CD4-positive, alpha-beta memory T cell (primary cell): ENCODE measurements at regions not wholly inside any gene's neighbourhood (a gene's known extent, or its start where the extent isn't known, plus 50 kb on each side); places are given as distances from the start of the nearest gene placed in this dataset.

Source experiments
- CTCF ChIA-PET: fragments of 350-600 bp; sonication (Branson Sonifier 250); formaldehyde crosslinking; loops from one replicate; lab custom pipeline; 2021; ENCODE audit warnings: inconsistent platforms; ENCODE audit not compliant: partially characterized antibody; lab: Charles Lee
- POLR2A ChIA-PET: fragments of 350-600 bp; sonication (Branson Sonifier 250); formaldehyde crosslinking; loops from one replicate; lab custom pipeline; 2021; ENCODE audit not compliant: partially characterized antibody; lab: Charles Lee
- DNase-seq, 5 donors: peaks; one replicate each; pipeline versions ENCODE4 v3.0.0 to v3.0.0-alpha.2; 2020 to 2022; ENCODE audit warnings: mixed read lengths in 1 of 5
- H3K27ac ChIP-seq: one replicate; pipeline ENCODE4 v1.7.0; 2013; ENCODE audit warnings: low read depth, low read length
- H3K27me3 ChIP-seq: 2 replicates; pipeline ENCODE4 v1.7.0; 2013; ENCODE audit warnings: mild to moderate bottlenecking, low read length, moderate library complexity; ENCODE audit not compliant: insufficient read depth
- H3K36me3 ChIP-seq: 2 replicates; pipeline ENCODE4 v1.7.0; 2013; ENCODE audit warnings: mild to moderate bottlenecking, low read length, moderate library complexity; ENCODE audit not compliant: insufficient read depth
- H3K4me1 ChIP-seq: 2 replicates; pipeline ENCODE4 v1.7.0; 2013; ENCODE audit warnings: mild to moderate bottlenecking, low read length, moderate library complexity; ENCODE audit not compliant: insufficient read depth
- H3K4me3 ChIP-seq, 2 donors: one replicate each; pipeline ENCODE4 v1.7.0; 2013; ENCODE audit warnings: low read length in 2 of 2, mild to moderate bottlenecking in 1 of 2
- H3K9me3 ChIP-seq, 2 donors: one replicate each; pipeline ENCODE4 v1.7.0; 2013; ENCODE audit warnings: low read length in 2 of 2, control low read depth in 1 of 2; ENCODE audit not compliant: control insufficient read depth in 1 of 2
- H3K27ac Mint-ChIP-seq, 7 donors: one replicate each; pipeline ENCODE4 v1.8.0; 2020 to 2021; ENCODE audit warnings: mixed read lengths in 7 of 7, mild to moderate bottlenecking in 6 of 7, inconsistent platforms in 3 of 7, moderate library complexity in 3 of 7
- H3K27me3 Mint-ChIP-seq, 2 donors: one replicate each; pipeline ENCODE4 v1.8.0; 2020 to 2021; ENCODE audit warnings: mixed read lengths in 2 of 2
- H3K36me3 Mint-ChIP-seq, 2 donors: one replicate each; pipeline ENCODE4 v1.8.0; 2020 to 2021; ENCODE audit warnings: mixed read lengths in 2 of 2, inconsistent platforms in 1 of 2, mild to moderate bottlenecking in 1 of 2
- H3K4me1 Mint-ChIP-seq, 4 donors: one replicate each; pipeline ENCODE4 v1.8.0; 2020 to 2021; ENCODE audit warnings: mixed read lengths in 4 of 4, mild to moderate bottlenecking in 1 of 4
- H3K4me3 Mint-ChIP-seq, 8 donors: one replicate each; pipeline ENCODE4 v1.8.0; 2020 to 2021; ENCODE audit warnings: mixed read lengths in 8 of 8, mild to moderate bottlenecking in 7 of 8, moderate library complexity in 6 of 8, inconsistent platforms in 3 of 8
- H3K9me3 Mint-ChIP-seq, 8 donors: one replicate each; pipeline ENCODE4 v1.8.0; 2020 to 2021; ENCODE audit warnings: mixed read lengths in 8 of 8, mild to moderate bottlenecking in 5 of 8, inconsistent platforms in 3 of 8, moderate library complexity in 1 of 8
- intact Hi-C: fragments of 100-400 bp; cut with micrococcal nuclease; formaldehyde crosslinking; loops from one replicate; pipeline ENCODE4 v1.15.1; 2023

- no peak overlapping the region for H3K4me3 ChIP-seq
- no peaks in the 10 kb centered on the region for H3K36me3 Mint-ChIP-seq
- H3K27ac ChIP-seq = no peak overlapping the region
- H3K27me3 Mint-ChIP-seq = peaks cover 7 to 13% of the 10 kb centered on the region in 2 donors
- no peaks in the 10 kb centered on the region for H3K4me1 Mint-ChIP-seq
- H3K9me3 Mint-ChIP-seq = peaks cover 0 to 7% (median 0%) of the 10 kb centered on the region in 8 donors
- no peak overlapping the region for H3K4me3 Mint-ChIP-seq
- H3K9me3 ChIP-seq = no peaks in the 10 kb centered on the region
- POLR2A ChIA-PET = no interaction called here
- H3K27me3 ChIP-seq = no peaks in the 10 kb centered on the region
- H3K36me3 ChIP-seq = no peaks in the 10 kb centered on the region
- intact Hi-C loops = no loop called here
- CTCF ChIA-PET = no interaction called here
- no peaks in the 10 kb centered on the region for H3K4me1 ChIP-seq
- H3K27ac Mint-ChIP-seq = no peak overlapping the region
- no peak for DNase-seq
Observed at GRCh38 chr5:130974021-130974683, 190.9 kb downstream of the HINT1 start.

- Mint-ChIP-seq H3K4me3 (no peak overlapping the region), H3K27me3 (no peaks in the 10 kb centered on the region), H3K27ac (no peak overlapping the region), H3K36me3 (no peaks in the 10 kb centered on the region), H3K4me1 (no peaks in the 10 kb centered on the region), H3K9me3 (peaks cover 0 to 12% (median 6%) of the 10 kb centered on the region in 8 donors)
- Histone ChIP-seq H3K4me3 (no peak overlapping the region), H3K4me1 (no peaks in the 10 kb centered on the region), H3K27ac (no peak overlapping the region), H3K9me3 (no peaks in the 10 kb centered on the region), H3K36me3 (no peaks in the 10 kb centered on the region), H3K27me3 (no peaks in the 10 kb centered on the region)
- no peak for DNase-seq
- POLR2A ChIA-PET = no interaction called here
- CTCF ChIA-PET = no interaction called here
- intact Hi-C loops = no loop called here
Observed at GRCh38 chr5:130966990-130967525, 198.0 kb downstream of the HINT1 start.

DNA sequence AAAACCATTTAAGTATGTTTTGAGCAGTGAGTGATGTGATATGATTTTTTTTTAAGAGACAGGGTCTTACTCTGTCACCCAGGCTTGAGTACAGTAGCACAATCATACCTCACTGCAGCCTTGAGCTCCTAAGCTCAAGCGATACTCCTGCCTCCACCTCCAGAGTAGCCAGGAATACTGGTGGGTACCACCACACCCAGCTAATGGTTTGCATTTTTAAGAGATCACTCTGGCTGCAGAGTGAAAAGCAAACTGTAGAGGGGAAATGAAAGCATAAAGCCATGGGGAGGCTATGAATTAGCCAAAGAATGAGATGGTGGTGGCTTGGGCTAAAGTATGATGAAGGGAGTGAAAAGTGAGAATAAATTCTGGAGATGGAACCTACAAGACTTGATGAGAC lies 199.1 kb downstream of the HINT1 start:
- H3K4me1 ChIP-seq = no peaks in the 10 kb centered on the region
- no peaks in the 10 kb centered on the region for H3K4me1 Mint-ChIP-seq
- H3K27me3 Mint-ChIP-seq = no peaks in the 10 kb centered on the region
- intact Hi-C loops = no loop called here
- H3K9me3 Mint-ChIP-seq = peaks cover 0 to 11% (median 7%) of the 10 kb centered on the region in 8 donors
- H3K27me3 ChIP-seq = no peaks in the 10 kb centered on the region
- no peaks in the 10 kb centered on the region for H3K36me3 ChIP-seq
- DNase-seq = no peak
- no peak overlapping the region for H3K27ac Mint-ChIP-seq
- no peaks in the 10 kb centered on the region for H3K9me3 ChIP-seq
- H3K27ac ChIP-seq = no peak overlapping the region
- ChIA-PET CTCF (no interaction called here), POLR2A (no interaction called here)
- H3K36me3 Mint-ChIP-seq = no peaks in the 10 kb centered on the region
- H3K4me3 Mint-ChIP-seq = no peak overlapping the region
- H3K4me3 ChIP-seq = no peak overlapping the region

DNA sequence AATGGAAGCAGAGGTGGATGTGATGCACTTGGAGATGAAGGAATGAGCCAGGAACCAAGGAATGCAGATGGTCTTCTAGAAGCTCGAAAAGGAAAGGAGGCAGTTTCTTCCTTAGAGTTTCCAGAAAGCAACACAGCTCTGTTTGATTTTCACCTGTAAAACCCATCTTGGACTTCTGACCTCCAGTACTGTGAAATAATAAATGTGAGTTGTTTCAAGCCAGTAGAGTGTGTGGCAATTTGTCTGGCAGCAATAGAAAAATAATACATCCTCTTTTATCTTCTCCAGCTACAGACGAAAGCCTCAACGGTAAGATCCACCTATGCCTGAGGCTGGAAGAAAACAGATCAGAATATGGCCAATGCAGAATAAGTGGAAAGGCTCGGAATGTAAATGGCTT lies 199.7 kb downstream of the HINT1 start:
- Mint-ChIP-seq H3K27ac (no peak overlapping the region), H3K4me1 (no peaks in the 10 kb centered on the region)
- intact Hi-C loops = no loop called here

GRCh38 chr5:130964231-130965202 lies 200.5 kb downstream of the HINT1 start:
- CTCF ChIA-PET = no interaction called here
- H3K27ac ChIP-seq = no peak overlapping the region
- H3K27ac Mint-ChIP-seq = no peak overlapping the region
- H3K4me1 ChIP-seq = no peaks in the 10 kb centered on the region
- no peaks in the 10 kb centered on the region for H3K27me3 Mint-ChIP-seq
- no peaks in the 10 kb centered on the region for H3K36me3 ChIP-seq
- H3K27me3 ChIP-seq = no peaks in the 10 kb centered on the region
- no peak overlapping the region for H3K4me3 Mint-ChIP-seq
- no peaks in the 10 kb centered on the region for H3K9me3 ChIP-seq
- H3K4me3 ChIP-seq = no peak overlapping the region
- no peak for DNase-seq
- intact Hi-C loops = no loop called here
- no peaks in the 10 kb centered on the region for H3K4me1 Mint-ChIP-seq
- POLR2A ChIA-PET = no interaction called here
- H3K9me3 Mint-ChIP-seq = peaks cover 0 to 9% (median 8%) of the 10 kb centered on the region in 8 donors
- H3K36me3 Mint-ChIP-seq = no peaks in the 10 kb centered on the region

More for the DNA sequence above, 199.7 kb downstream of the HINT1 start:
- Histone ChIP-seq H3K36me3 (no peaks in the 10 kb centered on the region), H3K27ac (no peak overlapping the region), H3K27me3 (no peaks in the 10 kb centered on the region), H3K4me1 (no peaks in the 10 kb centered on the region), H3K9me3 (no peaks in the 10 kb centered on the region), H3K4me3 (no peak overlapping the region)
- Mint-ChIP-seq H3K36me3 (no peaks in the 10 kb centered on the region), H3K4me3 (no peak overlapping the region), H3K27me3 (no peaks in the 10 kb centered on the region), H3K9me3 (peaks cover 0 to 9% (median 8%) of the 10 kb centered on the region in 8 donors)
- POLR2A ChIA-PET = no interaction called here
- CTCF ChIA-PET = no interaction called here
- DNase-seq = no peak

- Histone ChIP-seq H3K4me1 (no peaks in the 10 kb centered on the region), H3K27ac (no peak overlapping the region), H3K36me3 (no peaks in the 10 kb centered on the region), H3K27me3 (no peaks in the 10 kb centered on the region), H3K9me3 (no peaks in the 10 kb centered on the region), H3K4me3 (no peak overlapping the region)
- intact Hi-C loops = no loop called here
- no peak overlapping the region for H3K27ac Mint-ChIP-seq
- no peaks in the 10 kb centered on the region for H3K36me3 Mint-ChIP-seq
- ChIA-PET CTCF (no interaction called here), POLR2A (no interaction called here)
- peaks cover 0 to 9% (median 8%) of the 10 kb centered on the region in 8 donors for H3K9me3 Mint-ChIP-seq
- no peaks in the 10 kb centered on the region for H3K27me3 Mint-ChIP-seq
- no peak overlapping the region for H3K4me3 Mint-ChIP-seq
- H3K4me1 Mint-ChIP-seq = no peaks in the 10 kb centered on the region
- DNase-seq = no peak
Observed at GRCh38 chr5:130963798-130964197, 201.3 kb downstream of the HINT1 start.

GRCh38 chr5:130957151-130957550 lies 207.9 kb downstream of the HINT1 start:
- Mint-ChIP-seq H3K27ac (no peak overlapping the region), H3K36me3 (no peaks in the 10 kb centered on the region), H3K4me1 (no peaks in the 10 kb centered on the region), H3K4me3 (no peak overlapping the region), H3K9me3 (peaks cover 0 to 4% (median 2%) of the 10 kb centered on the region in 8 donors), H3K27me3 (peaks cover 0 to 1% of the 10 kb centered on the region in 2 donors)
- H3K27ac ChIP-seq = no peak overlapping the region
- ChIA-PET POLR2A (no interaction called here), CTCF (no interaction called here)
- intact Hi-C loops = no loop called here
- H3K4me1 ChIP-seq = no peaks in the 10 kb centered on the region
- H3K27me3 ChIP-seq = no peaks in the 10 kb centered on the region
- H3K4me3 ChIP-seq = no peak overlapping the region
- no peak for DNase-seq
- no peaks in the 10 kb centered on the region for H3K9me3 ChIP-seq
- no peaks in the 10 kb centered on the region for H3K36me3 ChIP-seq
